MM.1S (cell line): ENCODE measurements at regions not wholly inside any gene's neighbourhood (a gene's known extent, or its start where the extent isn't known, plus 50 kb on each side); places are given as distances from the start of the nearest gene placed in this dataset.

Source experiments
- DNase-seq: peaks from one replicate; pipeline ENCODE4 v3.0.0-alpha.2; 2015
- H2AFZ ChIP-seq: fragments of 300-600 bp; sonication (generic); 2 replicates; pipeline ENCODE4 v1.6.0; 2016; ENCODE audit warnings: antibody characterized with exemption, low read length
- H3F3A ChIP-seq: fragments of 300-600 bp; sonication (generic); 2 replicates; pipeline ENCODE4 v1.6.1; 2016; ENCODE audit warnings: mild to moderate bottlenecking, antibody characterized with exemption, low read length, moderate library complexity, mixed read lengths; ENCODE audit not compliant: insufficient read depth
- H3K27ac ChIP-seq: fragments of 300-600 bp; sonication (generic); 2 replicates; pipeline ENCODE4 v1.5.1; 2016; ENCODE audit warnings: mild to moderate bottlenecking, low read length
- H3K27me3 ChIP-seq: fragments of 300-600 bp; sonication (generic); replicated peaks from 2 replicates; pipeline ENCODE4 v1.6.0; 2016; ENCODE audit warnings: low read length; ENCODE audit not compliant: insufficient read depth
- H3K36me3 ChIP-seq: fragments of 300-600 bp; sonication (generic); replicated peaks from 2 replicates; pipeline ENCODE4 v1.6.1; 2016; ENCODE audit warnings: mild to moderate bottlenecking, low read length, mixed read lengths; ENCODE audit not compliant: insufficient read depth
- H3K4me1 ChIP-seq: fragments of 300-600 bp; sonication (generic); 2 replicates; pipeline ENCODE4 v1.6.1; 2016; ENCODE audit warnings: low read length, mixed read lengths
- H3K4me2 ChIP-seq: fragments of 300-600 bp; sonication (generic); 2 replicates; pipeline ENCODE4 v1.6.0; 2016; ENCODE audit warnings: low read depth, low read length
- H3K4me3 ChIP-seq: fragments of 300-600 bp; sonication (generic); 2 replicates; pipeline ENCODE4 v1.5.1; 2016; ENCODE audit warnings: low read length, mixed read lengths
- H3K79me2 ChIP-seq: fragments of 300-600 bp; sonication (generic); 2 replicates; pipeline ENCODE4 v1.6.1; 2016; ENCODE audit warnings: mixed run types, low read length, mixed read lengths
- H3K9ac ChIP-seq: fragments of 300-600 bp; sonication (generic); 2 replicates; pipeline ENCODE4 v1.6.1; 2016; ENCODE audit warnings: low read length, mixed read lengths
- H3K9me2 ChIP-seq: fragments of 300-600 bp; sonication (generic); replicated peaks from 2 replicates; pipeline ENCODE4 v1.6.1; 2016; ENCODE audit warnings: mild to moderate bottlenecking, low read length, mixed read lengths; ENCODE audit not compliant: insufficient read depth
- H3K9me3 ChIP-seq: fragments of 300-600 bp; sonication (generic); replicated peaks from 2 replicates; pipeline ENCODE4 v1.6.1; 2016; ENCODE audit warnings: mild to moderate bottlenecking, low read length, mixed read lengths; ENCODE audit not compliant: insufficient read depth
- H4K20me1 ChIP-seq: fragments of 300-600 bp; sonication (generic); 2 replicates; pipeline ENCODE4 v1.6.1; 2016; ENCODE audit warnings: mild to moderate bottlenecking, low read length, moderate library complexity, mixed read lengths; ENCODE audit not compliant: insufficient read depth
- CTCF ChIP-seq: fragments of 300-600 bp; sonication (generic); IDR thresholded peaks from 2 replicates; pipeline ENCODE4 v1.5.1; 2016; ENCODE audit warnings: antibody characterized with exemption, low read length, mixed read lengths
- EZH2 ChIP-seq: fragments of 300-600 bp; sonication (generic); optimal IDR thresholded peaks from 2 replicates; pipeline ENCODE3; 2017; ENCODE audit warnings: low read depth, mild to moderate bottlenecking, antibody characterized with exemption, low read length, mixed read lengths
- EZH2phosphoT487 ChIP-seq: fragments of 300-600 bp; sonication (generic); IDR thresholded peaks from 2 replicates; pipeline ENCODE4 v1.6.1; 2018; ENCODE audit warnings: antibody characterized with exemption, low read length

GRCh38 chr3:106688464-106688863 lies 688.8 kb upstream of the CCDC54 start:
- no peaks in the 10 kb centered on the region for H3F3A ChIP-seq
- H3K9me2 ChIP-seq, result no peaks in the 10 kb centered on the region
- H3K4me3 ChIP-seq, result no peak overlapping the region
- H3K36me3 ChIP-seq, result no peaks in the 10 kb centered on the region
- H4K20me1 ChIP-seq, result no peaks in the 10 kb centered on the region
- no peaks in the 10 kb centered on the region for H3K79me2 ChIP-seq
- no peaks in the 10 kb centered on the region for H3K9me3 ChIP-seq
- H3K27ac ChIP-seq, result no peak overlapping the region
- H3K9ac ChIP-seq, result no peak overlapping the region
- no peak for DNase-seq
- H3K4me2 ChIP-seq, result no peak overlapping the region
- no peaks in the 10 kb centered on the region for H3K4me1 ChIP-seq
- TF ChIP-seq CTCF (no peak), EZH2phosphoT487 (no peak), EZH2 (no peak)
- no peak overlapping the region for H2AFZ ChIP-seq
- H3K27me3 ChIP-seq, result no peaks in the 10 kb centered on the region

DNA sequence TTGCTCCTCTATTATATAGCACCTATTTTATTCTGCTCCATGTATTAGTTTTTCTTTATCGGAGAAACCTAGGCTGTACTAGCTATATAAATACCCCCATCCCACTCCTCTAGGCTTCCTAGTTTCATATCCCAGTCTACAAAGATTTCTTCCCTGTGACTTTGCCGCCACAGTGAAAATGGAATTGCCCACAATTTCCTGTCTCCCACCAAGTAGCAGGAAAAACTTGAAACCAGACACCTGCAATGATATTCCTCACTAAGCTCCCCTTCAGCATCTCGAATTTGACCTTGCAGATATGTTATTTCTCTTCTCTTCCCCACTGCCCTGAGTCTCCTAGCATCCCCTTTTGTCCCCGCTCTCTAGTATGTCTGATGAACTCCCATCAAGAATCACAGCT lies 685.8 kb upstream of the CCDC54 start:
- H3K27me3 ChIP-seq, result no peaks in the 10 kb centered on the region
- no peak overlapping the region for H2AFZ ChIP-seq
- no peaks in the 10 kb centered on the region for H3K9me2 ChIP-seq
- H3K79me2 ChIP-seq, result no peaks in the 10 kb centered on the region
- H3K4me2 ChIP-seq, result no peak overlapping the region
- no peaks in the 10 kb centered on the region for H4K20me1 ChIP-seq
- no peak overlapping the region for H3K27ac ChIP-seq
- no peak for DNase-seq
- H3F3A ChIP-seq, result no peaks in the 10 kb centered on the region
- H3K9me3 ChIP-seq, result no peaks in the 10 kb centered on the region
- no peaks in the 10 kb centered on the region for H3K4me1 ChIP-seq
- no peaks in the 10 kb centered on the region for H3K36me3 ChIP-seq
- H3K9ac ChIP-seq, result no peak overlapping the region
- H3K4me3 ChIP-seq, result no peak overlapping the region
- TF ChIP-seq EZH2phosphoT487 (no peak), CTCF (no peak), EZH2 (no peak)

DNA sequence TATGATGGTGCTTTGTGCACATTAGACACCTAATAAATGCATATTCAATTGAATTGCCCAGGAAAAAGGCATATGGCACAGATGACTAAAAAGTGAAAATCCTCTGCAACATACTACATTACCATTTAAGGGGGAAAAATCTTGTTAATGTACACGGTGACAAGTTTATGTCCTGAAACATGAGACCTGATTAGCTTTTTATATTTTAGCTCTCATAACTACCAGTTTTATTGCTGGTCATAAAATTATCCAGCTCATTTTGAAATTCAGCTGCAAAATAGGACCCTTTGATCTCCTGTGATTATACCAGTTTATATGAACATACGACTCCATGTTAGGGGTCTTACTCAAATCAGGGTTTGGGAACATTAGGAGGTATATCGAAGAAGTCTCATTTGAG lies 684.6 kb upstream of the CCDC54 start:
- no peak overlapping the region for H3K4me3 ChIP-seq
- H3K9me2 ChIP-seq, result no peaks in the 10 kb centered on the region
- H3K9ac ChIP-seq, result no peak overlapping the region
- no peak overlapping the region for H3K4me2 ChIP-seq
- no peaks in the 10 kb centered on the region for H3K79me2 ChIP-seq
- no peaks in the 10 kb centered on the region for H4K20me1 ChIP-seq
- no peaks in the 10 kb centered on the region for H3K36me3 ChIP-seq
- H3K27ac ChIP-seq, result no peak overlapping the region
- TF ChIP-seq CTCF (no peak), EZH2 (no peak)
- H3K4me1 ChIP-seq, result no peaks in the 10 kb centered on the region
- no peaks in the 10 kb centered on the region for H3K9me3 ChIP-seq
- no peaks in the 10 kb centered on the region for H3K27me3 ChIP-seq
- no peaks in the 10 kb centered on the region for H3F3A ChIP-seq
- H2AFZ ChIP-seq, result no peak overlapping the region
- no peak for DNase-seq
